ENCODE measurements at regions not wholly inside any gene's neighbourhood (a gene's known extent, or its start where the extent isn't known, plus 50 kb on each side); places are given as distances from the start of the nearest gene placed in this dataset.

GRCh38 chr3:144942093-144942837 is 970.6 kb downstream of the DIPK2A start:
- Histone ChIP-seq H3K9me3 (peaks cover 0 to 7% of the 10 kb centered on the region in 2 donors), H3K4me1 (no peaks in the 10 kb centered on the region), H3K4me3 (no peak overlapping the region), H3K36me3 (no peaks in the 10 kb centered on the region), H3K27ac (no peak overlapping the region), H3K27me3 (no peaks in the 10 kb centered on the region)
- intact Hi-C loops (cut with DNase I; ENCODE audit: low total_unique reads) = no loop called here
- no peak for DNase-seq (ENCODE audit: low spot score in 2 of 2)
- TF ChIP-seq CTCF (IDR thresholded peaks at IDR 0.05) (no peak), POLR2AphosphoS5 (IDR thresholded peaks at IDR 0.05) (no peak), POLR2A (IDR thresholded peaks at IDR 0.05) (no peak)

- Histone ChIP-seq H3K27me3 (no peaks in the 10 kb centered on the region), H3K36me3 (no peaks in the 10 kb centered on the region), H3K4me3 (no peak overlapping the region), H3K27ac (no peak overlapping the region), H3K9me3 (peaks cover 0 to 7% of the 10 kb centered on the region in 2 donors), H3K4me1 (no peaks in the 10 kb centered on the region)
- no peak for TF ChIP-seq POLR2AphosphoS5 (IDR thresholded peaks at IDR 0.05)
- no peak for TF ChIP-seq POLR2A (IDR thresholded peaks at IDR 0.05)
- TF ChIP-seq CTCF (IDR thresholded peaks at IDR 0.05) = no peak
- intact Hi-C loops (cut with DNase I; ENCODE audit: low total_unique reads) = no loop called here
- DNase-seq (ENCODE audit: low spot score in 2 of 2) = no peak
Observed at GRCh38 chr3:144942838-144943197, 971.2 kb downstream of the DIPK2A start.

GRCh38 chr3:144947895-144948294 is 976.3 kb downstream of the DIPK2A start:
- peaks cover 0 to 11% of the 10 kb centered on the region in 2 donors for H3K9me3 ChIP-seq
- no peak for TF ChIP-seq POLR2A (IDR thresholded peaks at IDR 0.05)
- no peak for TF ChIP-seq POLR2AphosphoS5 (IDR thresholded peaks at IDR 0.05)
- no peaks in the 10 kb centered on the region for H3K36me3 ChIP-seq
- no peak overlapping the region for H3K27ac ChIP-seq
- no peaks in the 10 kb centered on the region for H3K27me3 ChIP-seq
- H3K4me1 ChIP-seq = no peaks in the 10 kb centered on the region
- H3K4me3 ChIP-seq = no peak overlapping the region
- no peak for DNase-seq (ENCODE audit: low spot score in 2 of 2)
- intact Hi-C loops (cut with DNase I; ENCODE audit: low total_unique reads) = no loop called here

- peaks cover 0 to 11% of the 10 kb centered on the region in 2 donors for H3K9me3 ChIP-seq
- H3K36me3 ChIP-seq = no peaks in the 10 kb centered on the region
- no peak overlapping the region for H3K27ac ChIP-seq
- intact Hi-C loops (cut with DNase I; ENCODE audit: low total_unique reads) = no loop called here
- H3K27me3 ChIP-seq = no peaks in the 10 kb centered on the region
- H3K4me3 ChIP-seq = no peak overlapping the region
- DNase-seq (ENCODE audit: low spot score in 2 of 2) = no peak
- TF ChIP-seq POLR2A (IDR thresholded peaks at IDR 0.05) = no peak
- H3K4me1 ChIP-seq = no peaks in the 10 kb centered on the region
Observed at GRCh38 chr3:144948711-144949110, 977.1 kb downstream of the DIPK2A start.

GRCh38 chr3:144953959-144954358 is 982.3 kb downstream of the DIPK2A start:
- DNase-seq (ENCODE audit: low spot score in 2 of 2) = no peak
- intact Hi-C loops (cut with DNase I; ENCODE audit: low total_unique reads) = no loop called here
- Histone ChIP-seq H3K36me3 (no peaks in the 10 kb centered on the region), H3K27me3 (no peaks in the 10 kb centered on the region), H3K4me1 (no peaks in the 10 kb centered on the region), H3K4me3 (no peak overlapping the region), H3K27ac (no peak overlapping the region), H3K9me3 (peaks cover 0 to 4% of the 10 kb centered on the region in 2 donors)
- no peak for TF ChIP-seq POLR2A (IDR thresholded peaks at IDR 0.05)
- no peak for TF ChIP-seq POLR2AphosphoS5 (IDR thresholded peaks at IDR 0.05)
- no peak for TF ChIP-seq CTCF (IDR thresholded peaks at IDR 0.05)

- no peak for DNase-seq (ENCODE audit: low spot score in 2 of 2)
- no peak for TF ChIP-seq POLR2A (IDR thresholded peaks at IDR 0.05)
- TF ChIP-seq CTCF (IDR thresholded peaks at IDR 0.05) = no peak
- TF ChIP-seq POLR2AphosphoS5 (IDR thresholded peaks at IDR 0.05) = no peak
- Histone ChIP-seq H3K27me3 (no peaks in the 10 kb centered on the region), H3K4me1 (no peaks in the 10 kb centered on the region), H3K27ac (no peak overlapping the region), H3K9me3 (no peaks in the 10 kb centered on the region), H3K4me3 (no peak overlapping the region), H3K36me3 (no peaks in the 10 kb centered on the region)
- intact Hi-C loops (cut with DNase I; ENCODE audit: low total_unique reads) = no loop called here
Observed at GRCh38 chr3:144957398-144958101, 985.9 kb downstream of the DIPK2A start.

Data from breast epithelium (tissue), 4 donors.